ENCODE measurements at regions not wholly inside any gene's neighbourhood (a gene's known extent, or its start where the extent isn't known, plus 50 kb on each side); places are given as distances from the start of the nearest gene placed in this dataset.
"Not testable (repeated sequence)": the region's sequence is repeated elsewhere in the genome, so short reads cannot be mapped to it uniquely, and the experiment has no call there.

DNA sequence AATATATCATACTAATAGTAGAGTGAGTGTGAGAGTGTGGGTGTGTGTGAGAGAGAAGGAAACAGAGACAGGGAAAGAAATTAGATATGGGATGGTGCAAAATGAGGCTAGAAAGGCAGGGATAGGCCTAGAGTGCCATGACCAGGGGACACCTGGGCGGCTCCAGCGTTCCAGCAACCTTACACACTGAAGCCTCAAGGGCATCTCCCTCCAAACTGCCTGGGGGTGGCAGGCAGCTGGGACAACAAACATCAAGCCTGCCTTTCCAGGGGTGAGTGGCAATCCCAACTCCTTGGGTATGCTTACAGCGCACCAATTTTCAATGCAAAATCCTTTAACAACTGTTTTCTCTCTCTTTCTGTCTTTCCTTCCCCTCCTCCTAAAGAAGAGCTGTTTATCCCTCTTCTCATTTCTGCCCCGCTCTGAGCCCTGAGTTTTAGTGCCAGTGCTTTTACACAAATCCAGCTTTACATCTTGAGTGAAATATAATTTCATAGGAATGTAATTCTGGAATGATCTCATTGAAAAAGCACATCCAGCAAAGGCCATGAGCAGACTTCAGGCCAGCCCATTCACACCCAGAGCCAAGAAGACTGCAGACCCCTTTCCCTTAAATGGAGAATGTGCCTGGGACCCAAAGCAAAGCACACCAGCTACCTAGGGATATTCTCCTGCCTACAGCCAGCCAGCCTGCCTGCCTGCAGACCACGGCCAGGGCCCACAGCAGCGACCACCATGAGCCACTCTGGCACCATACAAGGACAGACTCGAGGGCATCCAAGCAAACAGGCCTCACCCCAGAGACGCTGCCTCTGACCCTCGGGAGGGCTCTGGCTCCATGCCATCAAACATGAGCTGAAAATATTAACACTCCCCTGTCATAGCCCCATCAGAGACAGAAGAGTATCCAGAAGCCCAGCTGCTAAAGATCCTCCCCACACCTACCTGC lies 90.3 kb downstream of the RPL27A start:
- no peak for DNase-seq

DNA sequence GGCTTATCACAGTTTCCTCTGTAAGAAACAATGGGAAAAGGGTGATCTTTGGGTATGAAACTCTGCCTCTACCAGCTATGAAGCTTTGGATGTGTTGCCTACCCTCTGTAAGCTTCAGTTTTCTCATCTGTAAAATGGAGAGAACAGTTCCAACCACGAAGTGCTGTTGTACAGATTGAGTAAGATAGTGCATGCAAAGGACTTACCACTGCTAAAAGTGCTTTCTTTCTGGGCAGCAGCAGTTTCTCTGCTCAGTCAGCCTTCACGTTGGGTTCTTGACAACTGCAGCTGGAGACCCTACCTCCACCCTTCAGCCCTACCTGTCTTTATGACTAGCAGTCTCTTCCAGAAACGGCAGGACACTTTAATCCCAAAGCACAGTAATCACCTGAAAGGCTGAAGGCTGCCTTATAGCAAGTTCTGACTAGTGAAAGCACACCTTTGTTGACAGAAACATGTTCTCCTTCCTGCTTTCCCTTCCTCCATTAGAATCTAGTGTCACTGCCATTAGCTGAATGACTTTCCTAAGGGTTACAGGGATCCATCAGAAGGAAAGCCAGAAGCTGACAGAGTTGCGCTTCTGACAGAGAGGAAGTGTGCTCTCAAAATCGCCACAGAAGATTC lies 91.4 kb downstream of the RPL27A start:
- peak; percentile 6 for DNase-seq

DNA sequence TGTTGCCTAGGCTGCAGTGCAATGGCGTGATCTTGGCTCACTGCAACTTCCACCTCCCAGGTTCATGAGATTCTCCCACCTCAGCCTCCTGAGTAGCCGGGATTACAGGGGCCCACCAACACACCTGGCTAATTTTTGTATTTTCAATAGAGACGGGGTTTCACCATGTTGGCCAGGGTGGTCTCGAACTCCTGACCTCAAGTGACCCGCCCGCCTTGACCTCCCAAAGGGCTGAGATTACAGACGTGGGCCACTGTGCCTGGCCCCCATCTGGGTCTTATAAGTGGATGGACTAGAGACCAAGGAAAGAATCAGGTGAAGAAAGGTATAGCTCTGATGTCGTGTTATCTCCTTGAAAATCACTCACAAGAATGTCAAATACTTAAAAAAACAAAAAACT lies 92.3 kb downstream of the RPL27A start:
- DNase-seq: not testable (repeated sequence)

DNA sequence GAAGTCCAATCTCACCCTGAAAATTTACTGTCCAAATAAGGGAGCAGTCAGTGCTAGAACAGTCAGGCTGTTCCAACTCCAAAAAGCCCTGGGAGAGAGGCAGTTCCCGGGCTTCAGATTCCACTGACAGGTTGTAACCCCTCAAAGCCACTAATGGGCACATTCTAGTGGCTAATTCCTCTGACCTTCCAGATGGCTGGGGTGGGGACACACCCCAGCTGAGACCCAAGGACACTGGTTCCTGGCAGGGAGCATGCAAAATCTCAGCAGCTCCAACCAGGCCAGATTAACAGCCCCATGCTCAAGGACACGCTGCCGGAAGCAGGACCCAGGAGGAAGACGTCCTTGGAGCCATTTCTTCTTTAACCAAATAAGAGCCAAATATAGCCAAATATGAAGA lies 92.7 kb downstream of the RPL27A start:
- DNase-seq: no peak

DNA sequence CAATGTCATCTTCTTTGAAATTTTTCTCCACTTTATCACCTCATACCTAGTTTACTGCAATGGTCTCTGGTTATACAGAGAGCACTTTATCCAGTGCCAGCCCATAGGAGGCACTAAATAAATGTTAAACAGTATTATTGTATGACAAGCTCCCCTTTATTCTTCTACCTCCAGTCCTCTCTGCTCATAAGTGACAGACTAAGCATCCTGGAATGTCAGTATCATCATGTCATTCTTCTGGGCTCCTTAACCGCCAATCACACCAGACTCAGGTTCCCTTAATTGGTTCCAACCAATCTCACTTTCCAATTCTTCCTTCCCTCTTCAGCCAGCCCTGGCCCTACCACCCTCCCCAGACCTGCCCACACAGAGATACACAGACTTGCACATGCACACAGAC lies 93.1 kb downstream of the RPL27A start:
- no peak for DNase-seq

DNA sequence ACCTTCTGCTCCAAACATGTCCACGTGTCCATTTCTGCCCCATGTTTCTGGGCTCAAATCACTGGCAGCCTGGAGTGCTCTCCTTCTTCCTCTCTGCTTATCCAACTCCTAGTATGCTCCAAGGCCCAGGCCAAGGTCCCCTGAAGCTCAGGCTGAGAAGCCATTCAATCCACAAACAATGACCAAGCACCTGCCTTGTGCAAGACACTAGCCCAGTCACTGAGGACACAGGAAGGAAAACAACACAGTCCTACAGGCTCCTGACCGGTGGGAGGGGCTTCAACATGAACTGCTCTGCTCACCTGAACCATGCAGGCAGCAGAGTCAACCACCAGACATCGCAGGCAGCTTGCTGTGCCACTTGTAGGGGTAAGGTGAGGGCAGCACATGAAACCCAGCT lies 93.6 kb downstream of the RPL27A start:
- DNase-seq: no peak

DNA sequence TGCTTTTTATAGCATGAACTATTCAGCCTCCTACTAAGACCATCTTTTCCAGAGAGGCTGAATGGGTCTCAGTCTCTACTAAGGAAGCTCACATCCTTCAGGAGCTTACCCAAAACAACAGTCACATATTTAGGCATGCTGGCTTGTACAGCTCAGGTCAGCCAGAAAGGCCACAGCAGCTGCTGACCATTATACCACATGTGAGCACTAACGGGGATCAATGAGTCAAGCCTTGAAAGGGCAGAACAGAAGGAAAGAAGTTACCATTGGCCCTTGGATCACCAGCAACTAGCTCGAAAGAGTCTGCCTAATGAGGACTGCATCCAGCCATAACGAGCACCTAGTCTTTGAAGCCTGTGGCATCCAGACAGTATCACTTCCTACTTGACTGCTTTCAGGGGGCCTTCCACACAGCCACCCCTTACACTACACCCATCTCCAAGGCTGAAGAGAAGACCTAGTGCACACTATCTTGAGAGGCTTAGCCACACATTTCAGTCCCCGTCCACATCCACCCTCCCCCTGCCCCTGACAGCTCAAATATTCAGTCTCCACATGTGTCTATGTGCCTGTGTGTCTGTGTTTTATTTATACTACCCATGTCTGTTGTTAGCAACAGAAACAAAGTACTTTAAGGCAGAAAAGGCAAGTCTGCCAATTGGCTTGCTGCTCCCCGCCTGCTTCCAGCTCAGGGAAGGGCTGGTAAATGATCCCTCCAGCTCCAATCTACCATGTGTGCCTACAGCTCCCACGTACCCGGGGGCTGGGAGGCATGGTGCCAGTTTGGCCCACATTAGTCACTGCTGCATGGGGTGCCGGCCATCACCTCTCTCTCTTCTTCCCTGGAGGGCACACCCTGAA lies 95.5 kb downstream of the RPL27A start:
- DNase-seq: peak; percentile 46

DNA sequence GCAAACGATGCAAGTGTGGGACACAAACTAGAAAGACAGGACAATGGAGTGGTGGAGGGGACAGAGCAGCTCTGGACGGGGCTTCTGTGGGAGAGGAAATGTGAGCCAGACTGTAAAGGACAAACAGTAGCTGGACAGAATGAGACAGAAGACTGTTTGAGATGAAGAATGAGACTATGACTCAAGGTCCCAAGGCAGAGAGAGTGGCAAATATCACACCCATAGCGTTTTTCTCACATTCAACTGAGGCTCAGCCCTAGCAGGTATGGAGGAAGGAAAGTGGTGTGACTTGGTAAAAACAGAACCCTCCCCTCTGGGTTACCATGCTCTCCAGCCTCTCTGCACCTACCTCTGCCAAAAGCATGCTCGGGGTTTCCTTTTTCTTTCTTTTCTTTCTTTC lies 96.5 kb downstream of the RPL27A start:
- no peak for DNase-seq

DNA sequence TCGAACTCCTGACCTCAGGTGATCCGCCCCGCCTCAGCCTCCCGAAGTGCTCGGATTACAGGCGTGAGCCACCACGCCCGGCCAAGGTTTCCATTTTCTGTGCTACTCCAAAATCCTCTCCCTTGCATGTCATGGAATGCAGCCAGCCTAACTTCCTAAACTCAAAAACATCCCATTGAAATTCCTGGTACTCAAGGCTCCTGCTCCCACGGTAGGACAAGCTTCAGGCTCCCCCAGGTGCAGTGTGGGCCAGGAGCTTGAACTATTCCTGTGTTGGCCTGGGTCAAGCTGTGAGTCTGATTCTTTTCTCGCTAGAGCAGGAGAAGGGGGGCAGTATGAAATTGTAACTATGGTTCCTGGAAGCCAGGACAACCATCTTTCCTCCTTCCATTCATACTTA lies 97.1 kb downstream of the RPL27A start:
- no peak for DNase-seq

DNA sequence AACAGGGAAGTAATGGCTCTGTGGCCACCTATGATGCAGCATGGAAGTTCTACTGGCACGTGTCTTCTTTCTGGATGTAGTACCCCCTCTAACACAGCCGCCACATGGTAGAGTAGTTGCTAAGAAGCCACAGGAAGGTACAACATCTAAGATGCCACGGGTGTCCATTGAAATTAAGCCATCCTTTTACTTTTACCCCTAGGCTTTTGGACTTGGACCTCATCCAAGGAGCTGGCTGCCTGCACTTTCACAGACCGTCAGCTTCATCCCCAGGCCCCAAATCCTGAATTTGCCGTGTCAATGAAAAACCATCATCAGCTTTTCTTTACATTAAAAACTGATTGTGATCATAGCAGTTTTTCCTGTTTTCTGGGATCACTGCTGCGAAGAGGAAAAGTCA lies 102.4 kb downstream of the RPL27A start:
- DNase-seq: peak; percentile 75

DNA sequence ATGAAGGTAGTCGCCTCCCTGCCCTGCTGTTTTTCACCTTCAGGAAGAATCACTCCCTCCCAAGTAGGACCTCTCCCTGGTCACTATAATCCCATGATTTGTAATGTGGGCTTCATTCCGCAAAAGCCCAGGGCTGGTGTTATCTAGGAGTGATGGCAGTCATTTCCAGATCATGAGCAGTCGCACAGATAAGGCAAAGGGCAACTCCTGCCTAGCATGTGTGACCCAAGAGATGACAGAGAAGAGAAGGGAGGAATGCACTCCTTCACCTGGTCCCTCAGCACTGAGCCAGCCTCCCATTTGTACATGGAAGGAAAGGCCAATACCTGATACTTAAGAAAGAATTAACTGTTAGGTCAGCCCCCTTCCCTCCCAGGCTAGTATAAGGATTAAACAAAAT lies 102.9 kb downstream of the RPL27A start:
- no peak for DNase-seq

DNA sequence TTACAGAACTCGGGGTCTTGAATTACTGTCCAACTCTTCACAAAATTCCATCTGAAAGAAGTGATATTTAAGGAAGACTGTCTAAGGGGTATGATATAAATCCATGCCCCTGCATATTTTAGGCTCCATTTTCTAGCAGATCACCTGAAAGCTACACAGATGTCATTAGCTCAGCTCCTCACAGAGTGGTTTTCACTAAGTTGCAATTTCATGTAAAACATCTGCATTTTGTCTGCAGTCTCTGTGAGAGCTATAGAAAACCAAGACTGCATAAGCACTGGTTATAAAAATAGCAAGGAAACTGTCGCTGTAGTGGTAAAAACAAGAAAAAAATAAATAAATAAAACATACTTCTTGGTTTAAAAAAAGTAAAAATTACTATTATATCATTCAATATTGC lies 103.4 kb downstream of the RPL27A start:
- no peak for DNase-seq

DNA sequence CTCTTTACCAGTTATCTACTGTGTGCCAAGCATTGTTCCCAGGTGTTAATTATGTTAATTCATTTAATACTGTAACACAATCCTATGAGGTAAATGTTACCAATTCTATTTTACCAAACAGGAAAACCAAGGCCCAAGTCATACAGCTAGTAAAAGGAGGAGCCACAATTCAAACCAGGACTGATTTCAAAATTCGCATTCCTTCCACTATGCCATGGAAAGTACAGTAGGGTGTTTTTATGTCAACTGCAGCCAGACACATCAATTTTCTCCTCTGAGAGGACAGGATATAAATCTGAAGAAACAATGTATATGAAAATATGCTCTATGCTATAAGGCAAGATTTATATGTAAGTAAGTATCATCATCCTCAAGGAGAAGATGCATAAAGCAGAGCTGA lies 104.3 kb downstream of the RPL27A start:
- DNase-seq: no peak

DNA sequence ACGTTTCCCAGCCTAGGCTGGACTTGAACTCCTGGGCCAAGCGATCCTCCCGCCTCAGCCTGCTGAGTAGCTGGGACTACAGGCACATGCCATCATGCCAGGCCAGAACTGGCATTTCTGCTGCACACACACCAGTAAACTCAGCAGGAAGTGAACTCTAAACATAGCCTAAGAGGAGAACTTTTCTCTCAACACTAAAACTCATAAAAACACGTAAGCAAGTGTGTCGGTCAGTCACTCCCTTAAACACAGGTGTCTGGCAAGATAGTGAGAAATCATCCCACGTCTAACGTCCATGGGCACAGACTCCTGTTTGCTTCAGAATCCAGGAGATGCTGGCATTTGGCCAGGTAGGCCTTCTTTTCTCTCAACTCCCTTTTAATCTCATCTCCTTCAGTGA lies 104.8 kb downstream of the RPL27A start:
- DNase-seq: no peak

DNA sequence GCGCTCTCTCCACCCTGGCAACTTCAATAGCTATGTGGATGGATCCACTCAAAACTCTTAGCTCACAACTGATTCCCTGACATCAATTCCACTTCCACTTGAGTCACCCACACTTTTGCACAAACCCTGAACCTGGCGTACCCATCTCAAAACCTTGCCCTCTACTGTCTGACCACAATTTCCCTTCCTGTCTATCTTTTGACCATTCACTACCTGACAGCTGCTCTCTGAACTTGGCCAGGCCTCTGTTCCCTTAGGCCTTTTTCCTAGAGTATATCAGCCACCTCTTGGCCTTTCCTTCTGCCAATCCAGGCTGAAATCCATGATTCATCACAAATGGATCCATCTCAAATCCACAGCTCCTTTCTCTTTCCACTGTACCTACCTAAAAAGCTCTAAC lies 106.0 kb downstream of the RPL27A start:
- DNase-seq: no peak

DNA sequence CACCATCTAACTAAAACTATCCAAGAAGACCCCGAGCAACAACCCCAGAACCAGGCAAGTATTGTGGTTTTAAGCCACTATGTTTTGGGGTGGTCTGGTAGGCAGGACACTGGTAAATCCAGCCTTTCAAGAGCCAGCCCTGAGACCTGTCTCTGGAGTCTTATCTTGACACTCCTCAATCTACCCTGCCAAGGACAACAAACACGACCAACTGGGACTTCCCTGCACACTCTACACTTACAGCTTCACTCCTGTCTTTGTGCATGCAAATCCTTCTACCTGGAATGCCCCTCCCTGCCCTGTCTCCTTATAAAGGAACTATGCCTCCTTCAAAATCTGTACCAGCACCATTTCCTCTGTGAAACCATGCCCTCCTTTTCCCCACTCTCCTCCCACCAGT lies 107.3 kb downstream of the RPL27A start:
- DNase-seq: no peak

DNA sequence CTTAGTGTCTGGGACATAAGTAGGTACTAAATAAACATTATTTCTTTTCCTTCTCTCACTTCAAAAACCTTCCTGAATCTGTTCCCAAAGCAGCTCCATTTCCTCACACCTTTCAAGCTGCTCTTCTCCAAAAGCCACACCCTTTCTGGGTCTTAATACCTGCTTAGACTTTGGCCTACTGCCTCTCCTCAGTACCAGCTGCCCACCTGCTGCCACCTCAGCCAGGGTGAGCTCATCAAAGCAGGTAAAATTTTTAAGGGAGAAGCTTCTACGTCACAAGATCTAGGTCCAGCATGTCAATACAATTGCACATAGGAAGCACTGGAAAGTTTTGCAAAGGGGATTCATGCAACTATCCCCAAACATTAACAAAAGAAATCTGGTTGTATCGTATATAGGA lies 108.4 kb downstream of the RPL27A start:
- DNase-seq: no peak

DNA sequence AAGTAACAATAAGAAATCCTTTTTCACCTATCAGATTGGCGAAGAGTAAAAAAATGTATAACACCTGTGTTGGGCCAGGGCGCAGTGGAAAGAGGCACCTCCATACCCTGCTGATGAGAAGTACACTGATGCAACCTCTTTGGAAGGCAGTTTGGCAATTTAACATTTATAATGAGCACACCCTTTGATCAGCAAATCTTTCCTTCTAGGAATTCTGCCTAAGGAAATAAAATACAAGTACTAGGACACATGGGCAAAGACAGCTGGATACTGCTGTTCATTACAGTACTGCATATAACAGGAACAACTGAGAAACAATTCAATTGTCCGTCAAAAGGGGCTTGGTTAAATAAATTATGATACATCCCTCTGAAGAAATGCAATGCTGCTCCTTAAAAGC lies 110.1 kb downstream of the RPL27A start:
- no peak for DNase-seq

DNA sequence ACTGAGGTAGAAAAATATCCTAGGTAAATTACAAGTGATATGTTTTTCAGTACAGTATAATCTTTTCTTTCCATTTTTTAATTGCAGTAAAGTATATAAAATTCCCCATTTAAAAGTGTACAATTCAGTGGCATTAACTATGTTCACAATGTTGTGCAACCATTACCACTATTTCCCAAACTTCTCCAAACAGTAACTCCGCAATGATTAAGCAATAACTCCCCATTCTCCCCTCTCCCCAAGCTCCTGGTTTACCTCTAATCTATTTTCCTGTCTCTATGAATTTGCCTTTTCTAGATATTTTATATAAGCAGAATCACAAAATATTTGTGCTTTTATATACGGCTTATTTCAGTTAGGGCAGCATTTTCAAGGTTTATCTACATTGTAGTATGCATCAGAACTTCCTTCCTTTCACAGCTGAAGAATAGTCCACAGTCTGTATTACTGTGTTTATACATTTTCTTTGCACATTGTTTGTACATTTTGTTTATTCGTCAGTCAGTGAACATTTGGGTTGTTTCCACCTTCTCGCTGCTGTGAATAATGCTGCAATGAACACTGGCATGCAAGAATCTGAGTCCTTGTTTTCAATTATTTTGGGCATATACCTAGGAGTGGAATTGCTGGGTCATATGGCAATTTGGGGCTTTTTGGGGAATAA lies 110.7 kb downstream of the RPL27A start:
- DNase-seq: peak; percentile 19

DNA sequence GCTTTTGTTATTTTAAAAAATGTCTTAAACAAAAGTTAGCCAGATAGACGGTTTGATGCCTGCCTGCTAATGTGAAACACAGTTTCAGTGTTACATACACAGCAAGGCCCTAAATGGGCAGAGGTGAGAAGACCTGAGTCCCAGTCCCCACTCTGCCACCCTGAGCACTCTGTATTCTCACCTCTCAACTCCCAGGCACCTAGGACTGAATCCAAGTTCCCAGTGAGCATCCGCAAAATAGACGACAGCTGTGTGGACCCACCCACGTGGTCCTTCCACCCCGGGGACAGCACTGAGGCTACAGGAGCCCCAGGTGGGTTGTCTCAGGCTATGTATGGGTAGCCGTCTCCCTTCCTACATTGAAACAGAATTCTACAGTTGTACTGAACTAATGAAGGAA lies 111.5 kb downstream of the RPL27A start:
- no peak for DNase-seq

DNA sequence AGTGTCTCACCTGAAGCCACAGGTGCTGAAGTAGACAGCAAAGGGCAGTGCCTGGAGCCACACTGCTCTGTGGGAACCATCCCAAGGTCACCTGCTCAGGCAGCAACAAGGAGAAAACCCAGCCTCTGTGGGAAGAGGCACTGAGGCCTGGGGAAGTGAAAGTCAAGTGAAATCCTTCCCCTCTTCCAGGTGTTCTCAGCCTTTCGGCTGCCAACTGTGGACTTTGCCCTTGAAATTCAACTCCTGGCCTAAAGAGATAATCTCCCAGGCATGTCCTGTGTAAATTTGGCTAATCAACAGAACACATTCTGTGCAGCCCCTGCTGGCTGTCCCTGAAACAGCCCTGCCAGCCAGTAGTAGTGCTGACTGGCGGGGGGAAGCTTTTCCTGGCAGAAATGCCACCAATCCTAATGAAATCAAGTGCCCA lies 112.1 kb downstream of the RPL27A start:
- peak; percentile 16 for DNase-seq

DNA sequence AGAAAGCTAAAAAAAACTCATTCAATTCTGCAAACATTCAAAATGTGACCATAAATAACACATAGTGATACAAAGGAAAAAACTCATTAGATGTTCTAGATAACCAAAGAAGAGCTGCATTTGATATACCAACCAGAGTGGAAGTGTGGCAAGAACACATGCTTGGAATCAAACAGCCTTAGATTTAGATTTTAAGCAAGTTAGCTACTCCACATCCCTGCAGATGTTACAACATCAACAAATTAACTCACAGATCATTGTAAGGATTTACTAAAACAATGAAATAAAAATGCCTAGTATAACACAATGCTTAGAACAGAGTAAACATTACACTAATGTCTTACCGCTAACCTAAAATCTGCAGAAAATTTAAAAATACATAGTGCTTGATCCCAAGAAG lies 114.0 kb upstream of the AKIP1 start:
- DNase-seq: no peak

DNA sequence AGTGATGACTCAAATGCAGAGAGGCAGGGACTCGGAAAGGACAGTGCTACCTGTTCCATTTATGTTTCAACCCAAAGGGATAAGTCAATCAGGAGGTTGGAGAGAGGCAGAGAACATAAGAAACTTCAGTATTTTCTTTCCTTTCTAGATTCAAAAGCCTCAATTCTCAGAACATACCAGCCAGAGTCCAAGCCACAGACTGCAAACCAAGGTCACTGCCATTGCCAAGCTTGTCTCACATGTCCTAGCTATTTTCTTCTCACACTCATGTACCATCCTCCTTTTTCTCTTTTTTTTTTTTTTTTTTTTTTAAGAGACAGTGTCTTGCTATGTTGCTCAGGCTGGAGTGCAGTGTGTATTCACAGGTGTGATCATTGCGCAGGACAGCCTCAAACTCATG lies 111.7 kb upstream of the AKIP1 start:
- DNase-seq: no peak

Data from MV-4-11 (cell line).